K562 (cell line): ENCODE measurements at regions not wholly inside any gene's neighbourhood (a gene's known extent, or its start where the extent isn't known, plus 50 kb on each side); places are given as distances from the start of the nearest gene placed in this dataset.

Experiments
- RAD21 ChIP-seq, 2 experiments: fragments of 250-450 bp in 1 of 2; fragments of 450-650 bp in 1 of 2; sonication (Bioruptor Pico) in 1 of 2; formaldehyde crosslinking in 1 of 2; IDR thresholded peaks in 1 of 2; conservative IDR thresholded peaks in 1 of 2; 2 replicates each; pipeline versions ENCODE4 v1.4.0 to v1.8.0; 2020 to 2022; ENCODE audit warnings: mild to moderate bottlenecking in 2 of 2, moderate library complexity in 1 of 2
- TCF7L2 ChIP-seq: fragments of 150-350 bp; IDR thresholded peaks from 2 replicates; pipeline ENCODE4 v1.6.1; 2016; ENCODE audit warnings: low read depth, mild to moderate bottlenecking, low read length, moderate library complexity
- ZNF23 ChIP-seq: fragments of 250-450 bp; sonication (Bioruptor Pico); IDR thresholded peaks from 2 replicates; pipeline ENCODE4 v1.4.0; 2020; ENCODE audit warnings: mild to moderate bottlenecking

DNA sequence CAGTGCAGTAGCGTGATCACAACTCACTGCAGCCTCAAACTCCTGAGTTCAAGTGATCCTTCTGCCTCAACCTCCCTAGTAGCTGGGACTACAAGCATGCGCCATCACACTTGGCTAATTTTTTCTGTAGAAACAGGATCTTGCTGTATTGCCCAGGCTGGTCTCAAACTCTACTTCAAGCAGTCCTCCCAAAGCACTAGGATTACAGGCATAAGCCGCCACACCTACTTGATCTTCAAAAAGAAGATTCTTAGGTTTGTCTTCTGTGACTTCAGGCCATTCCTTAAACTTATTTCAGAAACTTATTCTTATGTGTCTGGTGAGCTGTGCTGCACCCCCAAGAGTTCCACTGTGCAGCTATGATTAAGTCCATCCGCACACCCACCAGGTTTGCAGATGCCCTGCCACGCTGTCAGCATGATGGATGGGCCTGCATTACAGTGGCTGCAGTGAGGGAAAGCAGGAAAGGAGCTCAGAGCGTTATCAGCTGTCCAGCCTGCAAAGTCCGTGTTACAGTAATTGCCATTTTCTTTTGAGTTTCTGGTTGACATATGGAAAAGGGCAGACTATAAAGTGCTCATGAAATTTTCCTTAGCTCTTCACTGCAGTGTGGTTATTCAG is 146.6 kb downstream of the AASDH start:
- TF ChIP-seq TCF7L2 (no peak), RAD21 (CRISPR knock-in tag; conservative IDR thresholded peaks at IDR 0.05 in 1 of 2, IDR thresholded peaks at IDR 0.05 in 1 of 2) (no peak), ZNF23 (no peak)
